Keratinocyte (primary cell): ENCODE measurements at regions not wholly inside any gene's neighbourhood (a gene's known extent, or its start where the extent isn't known, plus 50 kb on each side); places are given as distances from the start of the nearest gene placed in this dataset.

ENCODE experiments used
- DNase-seq: peaks from one replicate; pipeline ENCODE4 v3.0.0-alpha.2; 2011; ENCODE audit warnings: low read depth, missing footprints, low spot score
- FAIRE-seq: peaks from 2 replicates; lab custom pipeline; 2011; peaks lifted over from hg19 to GRCh38; lab: Jason Lieb, UNC
- H2AFZ ChIP-seq: 2 replicates; pipeline ENCODE4 v1.6.0; 2012; ENCODE audit warnings: low read length, control low read depth, inconsistent platforms; ENCODE audit not compliant: control insufficient read depth
- H3K27ac ChIP-seq: 2 replicates; pipeline ENCODE4 v1.5.1; 2011; ENCODE audit warnings: low read length; ENCODE audit not compliant: control insufficient read depth, insufficient read depth
- H3K27me3 ChIP-seq: 3 replicates; pipeline ENCODE4 v1.6.0; 2011; ENCODE audit warnings: low read length; ENCODE audit not compliant: control insufficient read depth, insufficient read depth; ENCODE audit errors: extremely low read depth
- H3K36me3 ChIP-seq, 2 experiments: 2 replicates in 1 of 2; 3 replicates in 1 of 2; pipeline ENCODE4 v1.5.1; 2011; ENCODE audit warnings: low read length in 2 of 2, mild to moderate bottlenecking in 1 of 2; ENCODE audit not compliant: control insufficient read depth in 2 of 2, insufficient read depth in 2 of 2; ENCODE audit errors: extremely low read depth in 1 of 2
- H3K4me1 ChIP-seq: 3 replicates; pipeline ENCODE4 v1.5.1; 2011; ENCODE audit warnings: low read length; ENCODE audit not compliant: control insufficient read depth, insufficient read depth; ENCODE audit errors: extremely low read depth
- H3K4me2 ChIP-seq: 3 replicates; pipeline ENCODE4 v1.6.0; 2011; ENCODE audit warnings: low read depth, low read length; ENCODE audit not compliant: control insufficient read depth, insufficient read depth; ENCODE audit errors: extremely low read depth
- H3K4me3 ChIP-seq, 3 experiments: fragments of 200-600 bp in 1 of 3; sonication (generic) in 1 of 3; 2 replicates in 2 of 3; 3 replicates in 1 of 3; pipeline ENCODE4 v1.5.1; 2011 to 2016; ENCODE audit warnings: low read length in 3 of 3, mild to moderate bottlenecking in 3 of 3, control low read depth in 2 of 3, inconsistent platforms in 1 of 3, low read depth in 1 of 3, mixed read lengths in 1 of 3, mixed run types in 1 of 3, moderate library complexity in 1 of 3; ENCODE audit not compliant: control insufficient read depth in 2 of 3, insufficient read depth in 2 of 3; ENCODE audit errors: extremely low read depth in 1 of 3
- H3K79me2 ChIP-seq: 2 replicates; pipeline ENCODE4 v1.6.0; 2012; ENCODE audit warnings: low read length; ENCODE audit not compliant: control insufficient read depth, insufficient read depth
- H3K9ac ChIP-seq: 3 replicates; pipeline ENCODE4 v1.6.0; 2011; ENCODE audit warnings: low read length; ENCODE audit not compliant: control insufficient read depth, insufficient read depth; ENCODE audit errors: extremely low read depth
- H3K9me1 ChIP-seq: 3 replicates; pipeline ENCODE4 v1.6.0; 2011; ENCODE audit warnings: low read length; ENCODE audit not compliant: control insufficient read depth, insufficient read depth; ENCODE audit errors: extremely low read depth
- H3K9me3 ChIP-seq: 2 replicates; pipeline ENCODE4 v1.5.1; 2012; ENCODE audit warnings: low read depth, low read length; ENCODE audit not compliant: control insufficient read depth
- H4K20me1 ChIP-seq: 3 replicates; pipeline ENCODE4 v1.6.0; 2011; ENCODE audit warnings: low read length; ENCODE audit not compliant: control insufficient read depth, insufficient read depth; ENCODE audit errors: extremely low read depth
- CTCF ChIP-seq, 3 experiments: IDR thresholded peaks in 1 of 3; conservative IDR thresholded peaks in 1 of 3; optimal IDR thresholded peaks in 1 of 3; 2 replicates in 2 of 3; 3 replicates in 1 of 3; pipeline versions ENCODE3 to v1.5.1; 2011; ENCODE audit warnings: low read length in 3 of 3, mild to moderate bottlenecking in 3 of 3, moderate library complexity in 2 of 3, control low read depth in 1 of 3, inconsistent platforms in 1 of 3; ENCODE audit not compliant: insufficient read depth in 2 of 3; ENCODE audit errors: extremely low read depth in 1 of 3
- EZH2 ChIP-seq: IDR thresholded peaks from one replicate; pipeline ENCODE4 v1.6.1; 2012; ENCODE audit warnings: inconsistent platforms, mild to moderate bottlenecking, low read length, moderate library complexity
- dilution Hi-C: fragments of 300-500 bp; cut with MboI; formaldehyde crosslinking; loops from one replicate; pipeline ENCODE4 v1.7.0; 2020; ENCODE audit warnings: low sequenced_read_pairs; ENCODE audit not compliant: extremely low pct_ligation_motif_present

GRCh38 chr1:73911849-73912248 is 286.1 kb downstream of the LRRIQ3 start:
- Histone ChIP-seq H3K9ac (no peak overlapping the region), H3K27ac (no peak overlapping the region), H2AFZ (no peak overlapping the region), H4K20me1 (no peaks in the 10 kb centered on the region), H3K9me3 (no peaks in the 10 kb centered on the region), H3K79me2 (no peaks in the 10 kb centered on the region), H3K4me2 (no peak overlapping the region), H3K9me1 (no peaks in the 10 kb centered on the region), H3K4me1 (no peaks in the 10 kb centered on the region), H3K36me3 (no peaks in the 10 kb centered on the region), H3K4me3 (no peak overlapping the region), H3K27me3 (no peaks in the 10 kb centered on the region)
- no peak for TF ChIP-seq EZH2
- TF ChIP-seq CTCF (optimal IDR thresholded peaks at IDR 0.05 in 1 of 3, IDR thresholded peaks at IDR 0.05 in 1 of 3, conservative IDR thresholded peaks at IDR 0.05 in 1 of 3; ENCODE audit: extremely low read depth in 1 of 3, insufficient read depth in 2 of 3, low read length in 3 of 3): no peak
- no peak for FAIRE-seq
- dilution Hi-C loops: no loop called here
- no peak for DNase-seq

- no peak for FAIRE-seq
- dilution Hi-C loops: no loop called here
Measured at GRCh38 chr1:73910466-73910865, 287.5 kb downstream of the LRRIQ3 start.

More at GRCh38 chr1:73910466-73910865, 287.5 kb downstream of the LRRIQ3 start:
- no peak for TF ChIP-seq EZH2
- no peak for TF ChIP-seq CTCF (optimal IDR thresholded peaks at IDR 0.05 in 1 of 3, IDR thresholded peaks at IDR 0.05 in 1 of 3, conservative IDR thresholded peaks at IDR 0.05 in 1 of 3; ENCODE audit: extremely low read depth in 1 of 3, insufficient read depth in 2 of 3, low read length in 3 of 3)
- H3K9me3 ChIP-seq: no peaks in the 10 kb centered on the region
- H2AFZ ChIP-seq: no peak overlapping the region
- no peak overlapping the region for H3K4me2 ChIP-seq
- no peak overlapping the region for H3K9ac ChIP-seq
- H4K20me1 ChIP-seq: no peaks in the 10 kb centered on the region
- no peak for DNase-seq
- no peak overlapping the region for H3K27ac ChIP-seq
- H3K4me3 ChIP-seq: no peak overlapping the region
- H3K79me2 ChIP-seq: no peaks in the 10 kb centered on the region
- H3K27me3 ChIP-seq: no peaks in the 10 kb centered on the region
- no peaks in the 10 kb centered on the region for H3K9me1 ChIP-seq
- H3K36me3 ChIP-seq: no peaks in the 10 kb centered on the region
- no peaks in the 10 kb centered on the region for H3K4me1 ChIP-seq
